SU-DHL-6 (cell line): ENCODE measurements at regions not wholly inside any gene's neighbourhood (a gene's known extent, or its start where the extent isn't known, plus 50 kb on each side); places are given as distances from the start of the nearest gene placed in this dataset.

Experiments
- EZH2phosphoT487 ChIP-seq: fragments of 200-600 bp; sonication (generic), shearing (Covaris generic); conservative IDR thresholded peaks from 2 replicates; pipeline ENCODE4 v1.6.1; 2018; ENCODE audit warnings: mild to moderate bottlenecking, antibody characterized with exemption, low read length, moderate library complexity, mixed read lengths
- TF ChIP-seq, protein P1 (sequence below): fragments of 200-600 bp; sonication (generic); IDR thresholded peaks from one replicate; pipeline ENCODE4 v1.5.1; 2017; ENCODE audit warnings: antibody characterized with exemption, mild to moderate bottlenecking, low read length, moderate library complexity; ENCODE audit not compliant: insufficient read depth, poor library complexity, severe bottlenecking

DNA sequence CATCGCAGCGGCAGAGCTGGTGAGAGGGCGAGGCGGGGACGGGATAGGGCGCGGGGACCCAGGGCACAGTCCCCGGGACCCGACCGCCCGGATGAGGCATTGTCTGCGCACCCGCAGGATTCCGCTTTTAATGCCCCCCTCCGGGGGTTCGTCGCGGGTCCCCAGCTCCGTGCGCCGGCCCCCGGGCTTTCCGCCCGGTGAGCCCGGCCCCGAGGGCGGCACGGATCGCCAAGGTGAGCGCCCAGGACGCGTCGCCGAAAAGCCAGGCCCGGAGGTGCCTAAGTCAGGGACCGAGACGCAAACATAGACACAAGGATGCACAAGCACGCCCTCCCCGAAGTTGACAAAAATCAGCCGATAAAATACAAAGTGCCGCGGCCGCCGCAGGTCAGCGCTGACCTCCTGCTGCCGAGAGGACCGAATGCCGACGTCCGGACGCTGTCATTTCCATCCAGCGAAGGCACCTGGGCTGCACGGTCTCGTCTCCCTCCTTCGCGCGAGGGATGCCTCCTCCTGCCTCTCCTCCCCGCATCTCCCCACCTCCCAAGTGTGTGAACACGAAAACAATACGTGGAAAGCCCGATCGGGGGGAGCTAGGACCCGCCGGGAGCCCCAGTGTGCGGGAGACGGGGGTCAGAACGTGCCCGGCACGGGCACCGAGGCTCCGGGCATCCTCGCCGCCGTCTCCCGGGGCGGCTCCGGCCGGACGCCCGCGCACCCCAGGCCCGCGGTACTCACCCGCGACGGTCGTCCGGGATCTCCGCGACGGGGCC is 101.1 kb upstream of the SOD1 start:
- TF ChIP-seq, protein P1, sequence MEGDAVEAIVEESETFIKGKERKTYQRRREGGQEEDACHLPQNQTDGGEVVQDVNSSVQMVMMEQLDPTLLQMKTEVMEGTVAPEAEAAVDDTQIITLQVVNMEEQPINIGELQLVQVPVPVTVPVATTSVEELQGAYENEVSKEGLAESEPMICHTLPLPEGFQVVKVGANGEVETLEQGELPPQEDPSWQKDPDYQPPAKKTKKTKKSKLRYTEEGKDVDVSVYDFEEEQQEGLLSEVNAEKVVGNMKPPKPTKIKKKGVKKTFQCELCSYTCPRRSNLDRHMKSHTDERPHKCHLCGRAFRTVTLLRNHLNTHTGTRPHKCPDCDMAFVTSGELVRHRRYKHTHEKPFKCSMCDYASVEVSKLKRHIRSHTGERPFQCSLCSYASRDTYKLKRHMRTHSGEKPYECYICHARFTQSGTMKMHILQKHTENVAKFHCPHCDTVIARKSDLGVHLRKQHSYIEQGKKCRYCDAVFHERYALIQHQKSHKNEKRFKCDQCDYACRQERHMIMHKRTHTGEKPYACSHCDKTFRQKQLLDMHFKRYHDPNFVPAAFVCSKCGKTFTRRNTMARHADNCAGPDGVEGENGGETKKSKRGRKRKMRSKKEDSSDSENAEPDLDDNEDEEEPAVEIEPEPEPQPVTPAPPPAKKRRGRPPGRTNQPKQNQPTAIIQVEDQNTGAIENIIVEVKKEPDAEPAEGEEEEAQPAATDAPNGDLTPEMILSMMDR = no peak
- no peak for TF ChIP-seq EZH2phosphoT487
